KG1 (cell line): ENCODE measurements at regions not wholly inside any gene's neighbourhood (a gene's known extent, or its start where the extent isn't known, plus 50 kb on each side); places are given as distances from the start of the nearest gene placed in this dataset.
"Not testable (repeated sequence)": the region's sequence is repeated elsewhere in the genome, so short reads cannot be mapped to it uniquely, and the experiment has no call there.

Experiments used
- DNase-seq: peaks from one replicate; lab custom pipeline; 2025; lab: John Stamatoyannopoulos, UW

- no peak for DNase-seq
Observed at GRCh38 chr16:61432421-61432820, 603.8 kb downstream of the CDH8 start.

GRCh38 chr16:61421111-61421510 is 615.1 kb downstream of the CDH8 start:
- no peak for DNase-seq

- no peak for DNase-seq
Observed at GRCh38 chr16:61419791-61420190, 616.4 kb downstream of the CDH8 start.

DNA sequence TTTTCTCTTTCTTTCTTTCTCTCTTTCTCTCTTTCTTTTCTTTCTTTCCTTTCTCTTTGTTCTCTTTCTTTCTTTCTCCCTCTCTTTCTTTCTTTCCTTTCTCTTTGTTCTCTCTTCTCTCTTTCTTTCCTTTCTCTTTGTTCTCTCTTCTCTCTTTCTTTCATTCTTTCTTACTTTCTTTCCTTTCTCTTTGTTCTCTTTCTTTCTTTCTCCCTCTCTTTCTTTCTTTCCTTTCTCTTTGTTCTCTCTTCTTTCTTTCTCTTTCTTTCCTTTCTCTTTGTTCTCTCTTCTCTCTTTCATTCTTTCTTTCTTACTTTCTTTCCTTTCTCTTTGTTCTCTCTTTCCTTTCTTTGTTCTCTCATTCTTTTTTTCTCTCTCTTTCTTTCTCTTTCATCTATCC is 617.4 kb downstream of the CDH8 start:
- DNase-seq, result not testable (repeated sequence)

DNA sequence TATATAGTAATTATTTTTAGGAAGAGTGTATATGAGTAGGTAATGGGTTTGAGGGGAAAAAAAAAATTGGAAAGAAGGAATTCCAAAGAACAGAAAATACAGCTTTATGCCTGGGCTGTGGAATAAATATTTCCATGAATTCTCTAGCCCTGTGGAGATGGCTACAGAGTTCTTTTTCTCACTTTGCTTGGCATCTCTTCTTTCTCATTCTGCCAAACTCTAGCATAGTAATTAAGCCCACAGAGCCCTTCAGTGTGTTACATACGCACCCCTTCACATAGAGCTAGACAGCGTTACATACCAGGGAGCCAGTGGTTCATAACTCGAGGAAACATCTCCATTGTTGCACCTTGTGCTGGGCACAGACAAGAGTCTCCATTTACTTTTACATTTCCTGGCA is 621.1 kb downstream of the CDH8 start:
- no peak for DNase-seq

GRCh38 chr16:61413021-61413420 is 623.2 kb downstream of the CDH8 start:
- no peak for DNase-seq

DNA sequence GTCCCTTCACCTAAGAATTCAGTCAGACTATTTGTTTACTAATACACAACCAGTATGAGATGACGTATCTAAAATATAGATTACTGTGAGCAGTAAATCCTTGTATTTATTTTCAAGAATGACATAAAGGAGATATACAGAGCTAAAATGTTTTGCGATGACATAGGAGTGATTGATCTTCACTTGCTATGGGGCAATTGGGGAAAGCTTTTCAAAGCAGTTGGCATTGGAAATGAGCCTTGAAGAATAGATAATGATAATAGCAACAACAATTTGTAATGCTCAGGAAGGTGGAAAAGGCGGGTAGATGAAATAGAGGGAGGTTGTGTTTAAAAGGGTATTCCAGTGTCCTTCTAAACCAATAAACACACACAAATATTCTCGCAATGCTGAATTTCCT is 623.7 kb downstream of the CDH8 start:
- DNase-seq, result no peak

DNA sequence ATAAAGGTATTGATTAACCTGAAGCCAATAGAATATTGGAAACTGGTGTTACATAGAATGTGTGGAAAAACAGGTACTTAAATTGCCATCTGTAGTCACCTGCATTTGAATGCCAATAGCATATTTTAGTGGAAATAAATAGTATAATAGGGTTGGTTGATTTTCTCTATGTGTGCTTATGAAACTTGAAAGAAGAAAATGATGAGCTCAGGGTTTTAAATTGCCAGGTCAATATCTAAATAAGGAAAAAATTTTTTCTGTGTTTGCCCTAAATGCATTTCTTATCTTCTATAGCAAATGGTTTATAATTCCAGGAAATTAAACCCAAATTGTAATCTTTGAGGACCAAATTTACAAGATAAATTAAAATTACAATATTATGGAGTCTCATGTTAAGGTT is 626.6 kb downstream of the CDH8 start:
- DNase-seq, result no peak

DNA sequence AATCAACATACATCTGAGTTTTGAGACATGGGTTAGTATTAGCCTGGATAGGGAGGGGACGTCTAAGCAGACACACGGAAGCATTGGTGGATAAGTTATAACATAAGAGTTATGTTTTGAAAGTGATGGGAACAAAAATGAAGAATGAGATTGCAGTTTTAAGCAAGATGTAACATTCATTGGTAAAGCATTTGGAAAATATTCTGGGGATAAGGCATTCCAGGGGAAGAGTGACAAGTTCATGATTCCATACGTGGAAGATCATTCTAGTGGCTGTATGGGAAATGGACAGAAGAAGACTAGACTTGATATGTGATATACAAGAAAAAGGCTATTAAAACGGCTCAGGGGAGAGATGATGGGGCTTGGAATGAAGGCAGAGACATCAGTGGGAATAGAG is 632.9 kb downstream of the CDH8 start:
- no peak for DNase-seq

GRCh38 chr16:61391896-61392295 is 644.3 kb downstream of the CDH8 start:
- DNase-seq, result no peak

DNA sequence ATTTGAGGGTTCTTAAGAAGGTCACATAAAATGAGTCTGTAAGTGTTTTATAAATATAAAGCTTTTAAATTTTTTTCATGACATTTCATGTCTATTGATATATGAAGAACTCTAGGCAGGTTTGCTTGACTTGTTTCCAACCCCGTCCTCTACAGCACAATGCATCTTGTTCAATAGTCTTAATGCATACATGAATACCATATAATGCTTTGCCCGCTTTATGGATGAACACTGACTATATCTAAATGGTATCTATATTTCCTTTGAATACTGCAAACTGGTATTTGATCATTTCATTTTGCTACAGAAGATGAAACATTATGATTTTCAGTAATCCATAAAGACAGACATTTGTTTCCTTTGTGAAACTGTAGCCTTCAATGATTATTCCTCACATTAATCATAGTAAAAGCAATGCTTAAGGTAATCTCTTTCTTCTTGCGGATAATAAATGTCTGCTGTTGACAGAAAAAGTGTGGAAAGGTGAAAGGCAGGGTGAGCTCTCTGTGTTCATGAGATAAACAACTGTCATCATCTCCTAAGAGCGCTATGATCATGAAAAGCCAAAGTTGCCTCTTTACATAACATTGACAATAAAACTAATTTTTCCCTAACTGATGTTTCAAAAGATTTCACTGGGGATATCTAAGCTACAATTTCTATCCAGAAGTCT is 645.1 kb downstream of the CDH8 start:
- DNase-seq, result no peak

DNA sequence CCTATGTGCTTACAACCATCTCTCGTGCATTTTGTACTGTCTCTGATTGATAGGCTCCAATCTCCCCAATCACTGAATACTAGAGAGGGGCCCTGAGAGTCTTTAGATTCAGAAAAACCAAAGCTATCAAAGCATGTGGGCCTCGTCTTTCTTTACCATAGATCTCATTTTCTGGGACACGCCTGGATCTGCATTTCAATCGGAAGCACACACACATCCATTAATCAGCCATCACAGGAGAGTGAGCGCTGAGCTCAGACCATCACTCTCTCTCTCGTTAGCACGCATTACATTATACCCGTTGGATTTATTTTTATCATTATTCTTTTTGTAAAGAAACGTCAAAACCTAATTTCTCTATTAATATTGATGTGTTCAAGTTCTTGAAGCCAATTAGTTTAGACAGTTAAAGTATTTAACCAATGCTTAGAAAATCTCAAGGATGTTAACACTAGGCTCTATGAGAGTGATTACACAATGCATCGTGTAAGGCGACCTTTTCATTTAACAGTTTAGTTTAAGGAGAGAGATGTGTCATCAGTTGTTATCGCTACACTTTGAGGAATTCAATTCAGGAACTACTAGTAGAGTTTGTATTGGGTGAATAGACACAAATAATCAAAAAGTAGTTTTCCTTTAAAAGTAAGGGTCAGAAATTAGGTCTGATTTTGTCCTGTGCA is 650.7 kb downstream of the CDH8 start:
- DNase-seq, result no peak

DNA sequence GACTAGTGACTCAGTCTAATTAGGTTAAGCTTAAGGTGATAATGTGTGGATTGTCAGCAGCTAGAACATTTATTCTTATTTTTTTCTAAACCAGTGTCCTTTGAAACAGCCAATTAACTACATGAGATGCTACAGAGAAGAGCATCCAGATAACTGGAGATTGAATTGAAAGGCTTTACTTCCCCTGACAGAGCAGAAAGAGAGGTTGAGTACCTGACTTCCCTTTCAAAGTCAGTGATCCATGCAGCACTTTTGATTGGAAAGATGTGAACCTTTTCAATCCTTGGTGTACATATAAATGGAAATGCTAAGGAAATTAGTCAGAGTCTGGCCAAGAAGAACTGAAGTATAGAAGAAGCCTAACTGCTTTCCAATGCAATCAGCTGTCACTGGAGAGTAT is 653.8 kb downstream of the CDH8 start:
- no peak for DNase-seq

- no peak for DNase-seq
Observed at GRCh38 chr16:61379311-61379710, 656.9 kb downstream of the CDH8 start.

DNA sequence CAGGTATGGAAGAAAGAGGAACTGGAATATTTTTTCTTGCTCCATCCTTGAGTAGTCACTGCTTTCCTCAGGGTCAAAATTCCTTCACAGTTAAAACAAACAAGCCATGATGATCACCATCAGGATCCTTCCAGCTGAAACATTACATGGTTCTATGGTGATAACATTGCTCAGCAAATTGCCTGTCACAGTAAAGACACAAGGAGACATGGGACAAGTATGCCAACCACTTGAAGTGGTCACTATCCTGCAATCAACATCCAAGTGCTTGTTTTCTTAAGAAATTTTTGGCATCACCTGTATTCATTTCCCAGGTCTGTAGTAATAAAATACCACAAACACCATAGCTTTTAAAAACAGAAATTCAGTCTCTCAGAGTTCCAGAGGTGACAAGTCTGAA is 662.2 kb downstream of the CDH8 start:
- DNase-seq, result no peak

GRCh38 chr16:61371881-61372280 is 664.4 kb downstream of the CDH8 start:
- no peak for DNase-seq

GRCh38 chr16:61371388-61371787 is 664.9 kb downstream of the CDH8 start:
- DNase-seq, result no peak

- no peak for DNase-seq
Observed at GRCh38 chr16:61370564-61370963, 665.7 kb downstream of the CDH8 start.

DNA sequence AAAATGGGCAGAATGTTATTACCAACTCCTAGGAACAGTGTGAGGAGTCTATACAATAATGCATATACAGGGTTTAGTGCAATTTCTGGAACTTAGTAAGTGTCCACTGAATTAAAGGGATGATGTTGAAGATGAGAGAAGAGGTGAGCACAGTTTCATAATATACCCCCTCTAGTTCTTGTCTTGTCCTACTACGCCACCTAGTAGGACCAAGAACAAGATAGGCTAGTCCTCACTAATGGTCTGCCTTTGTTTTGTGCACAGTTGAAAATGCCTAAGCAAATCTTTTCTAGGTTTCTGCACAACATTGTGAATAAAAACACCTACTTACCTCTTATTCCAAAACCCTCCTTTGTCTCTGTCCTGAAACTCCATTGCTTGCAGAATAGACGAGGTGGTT is 670.2 kb downstream of the CDH8 start:
- DNase-seq, result no peak

GRCh38 chr16:61364990-61365389 is 671.2 kb downstream of the CDH8 start:
- DNase-seq, result no peak

DNA sequence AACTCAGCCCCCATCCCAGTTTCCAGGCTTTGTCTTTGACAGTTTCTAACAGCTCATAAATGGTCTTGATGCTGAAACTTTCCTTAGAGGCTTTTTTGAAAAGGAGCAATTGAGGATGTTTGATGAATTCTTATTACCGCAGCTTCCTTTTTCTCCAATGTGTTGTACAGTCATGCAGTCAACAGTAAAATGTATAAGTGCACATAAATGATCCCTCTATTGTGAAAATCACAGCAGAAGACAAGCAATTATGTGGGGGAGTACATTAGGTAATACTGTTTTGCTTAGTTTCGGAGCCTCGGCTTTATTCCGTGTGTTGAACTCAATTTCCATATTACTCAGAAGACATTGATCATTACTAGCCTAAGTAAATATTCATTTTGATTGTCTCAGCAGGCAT is 673.7 kb downstream of the CDH8 start:
- no peak for DNase-seq

DNA sequence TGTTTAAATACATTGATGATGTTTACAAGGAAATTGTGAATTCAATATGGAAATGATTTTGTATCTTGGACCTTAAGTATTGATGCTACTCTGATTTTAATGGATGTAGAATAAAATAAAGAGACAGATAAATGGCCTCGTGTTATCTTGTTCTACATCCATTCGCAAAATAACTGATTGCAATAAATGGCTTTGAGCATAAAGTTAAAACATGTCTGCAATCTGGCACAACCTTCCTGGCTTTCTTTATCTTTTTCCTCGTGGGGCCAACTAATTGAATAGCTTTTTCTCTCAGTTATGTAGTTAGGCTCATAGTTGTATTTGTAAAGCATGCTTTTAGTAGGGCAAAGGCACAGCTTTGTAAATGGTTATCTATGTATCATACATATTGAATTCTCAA is 691.4 kb downstream of the CDH8 start:
- no peak for DNase-seq

- DNase-seq, result no peak
Observed at GRCh38 chr16:61332461-61332860, 703.8 kb downstream of the CDH8 start.

DNA sequence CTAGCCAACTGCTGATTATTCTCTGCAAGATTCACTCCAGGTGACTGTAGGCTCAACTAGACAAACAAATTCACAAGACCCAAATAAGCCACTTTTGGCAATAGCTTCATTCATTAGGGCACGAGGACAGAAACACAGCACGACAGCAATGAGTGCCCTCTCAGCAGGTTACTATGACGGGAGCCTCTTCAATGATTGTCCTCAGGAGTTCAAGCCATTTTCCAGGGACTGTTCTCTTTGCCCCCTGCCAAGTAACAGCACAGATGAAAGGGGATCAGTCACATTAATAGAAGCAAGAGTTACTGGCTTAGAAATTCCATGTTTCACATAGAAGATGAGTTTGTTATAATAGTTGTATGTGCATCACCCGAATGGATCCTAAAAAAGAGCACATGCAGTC is 712.2 kb downstream of the CDH8 start:
- no peak for DNase-seq
